Nephron (organoid): ENCODE measurements at regions not wholly inside any gene's neighbourhood (a gene's known extent, or its start where the extent isn't known, plus 50 kb on each side); places are given as distances from the start of the nearest gene placed in this dataset.

Source experiments
- H3K27ac Mint-ChIP-seq, 3 experiments: 2 replicates each; pipeline ENCODE4 v1.8.0; 2020; ENCODE audit warnings: mixed read lengths in 3 of 3, mild to moderate bottlenecking in 2 of 3, moderate library complexity in 1 of 3
- H3K27me3 Mint-ChIP-seq: 2 replicates; pipeline ENCODE4 v1.8.0; 2021; ENCODE audit warnings: low read depth, mild to moderate bottlenecking, moderate library complexity, mixed read lengths
- H3K36me3 Mint-ChIP-seq: 2 replicates; pipeline ENCODE4 v1.8.0; 2020; ENCODE audit warnings: low read depth, mixed read lengths
- H3K4me1 Mint-ChIP-seq: 2 replicates; pipeline ENCODE4 v1.8.0; 2020; ENCODE audit warnings: mixed read lengths
- H3K4me3 Mint-ChIP-seq, 3 experiments: 2 replicates each; pipeline ENCODE4 v1.8.0; 2020; ENCODE audit warnings: mild to moderate bottlenecking in 3 of 3, mixed read lengths in 3 of 3, moderate library complexity in 2 of 3
- H3K9me3 Mint-ChIP-seq: 2 replicates; pipeline ENCODE4 v1.8.0; 2020; ENCODE audit warnings: mixed read lengths
- TF ChIP-seq, protein P1 (sequence below), 3 experiments: fragments of 200-600 bp; sonication (generic); IDR thresholded peaks; one replicate each; pipeline ENCODE4 v1.5.0; 2021; ENCODE audit warnings: antibody characterized with exemption in 3 of 3; ENCODE audit not compliant: unreplicated experiment in 3 of 3

- Mint-ChIP-seq H3K27me3 (peaks cover 45% of the 10 kb centered on the region), H3K9me3 (peaks cover 5% of the 10 kb centered on the region), H3K4me1 (peaks cover 15% of the 10 kb centered on the region), H3K27ac (no peak overlapping the region), H3K36me3 (no peaks in the 10 kb centered on the region), H3K4me3 (no peak overlapping the region)
- TF ChIP-seq, protein P1, sequence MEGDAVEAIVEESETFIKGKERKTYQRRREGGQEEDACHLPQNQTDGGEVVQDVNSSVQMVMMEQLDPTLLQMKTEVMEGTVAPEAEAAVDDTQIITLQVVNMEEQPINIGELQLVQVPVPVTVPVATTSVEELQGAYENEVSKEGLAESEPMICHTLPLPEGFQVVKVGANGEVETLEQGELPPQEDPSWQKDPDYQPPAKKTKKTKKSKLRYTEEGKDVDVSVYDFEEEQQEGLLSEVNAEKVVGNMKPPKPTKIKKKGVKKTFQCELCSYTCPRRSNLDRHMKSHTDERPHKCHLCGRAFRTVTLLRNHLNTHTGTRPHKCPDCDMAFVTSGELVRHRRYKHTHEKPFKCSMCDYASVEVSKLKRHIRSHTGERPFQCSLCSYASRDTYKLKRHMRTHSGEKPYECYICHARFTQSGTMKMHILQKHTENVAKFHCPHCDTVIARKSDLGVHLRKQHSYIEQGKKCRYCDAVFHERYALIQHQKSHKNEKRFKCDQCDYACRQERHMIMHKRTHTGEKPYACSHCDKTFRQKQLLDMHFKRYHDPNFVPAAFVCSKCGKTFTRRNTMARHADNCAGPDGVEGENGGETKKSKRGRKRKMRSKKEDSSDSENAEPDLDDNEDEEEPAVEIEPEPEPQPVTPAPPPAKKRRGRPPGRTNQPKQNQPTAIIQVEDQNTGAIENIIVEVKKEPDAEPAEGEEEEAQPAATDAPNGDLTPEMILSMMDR (IDR thresholded peaks at IDR 0.05; ENCODE audit: unreplicated experiment in 3 of 3): no peak
Observed at GRCh38 chr2:15772086-15772595, 168.2 kb upstream of the MYCN start.

DNA sequence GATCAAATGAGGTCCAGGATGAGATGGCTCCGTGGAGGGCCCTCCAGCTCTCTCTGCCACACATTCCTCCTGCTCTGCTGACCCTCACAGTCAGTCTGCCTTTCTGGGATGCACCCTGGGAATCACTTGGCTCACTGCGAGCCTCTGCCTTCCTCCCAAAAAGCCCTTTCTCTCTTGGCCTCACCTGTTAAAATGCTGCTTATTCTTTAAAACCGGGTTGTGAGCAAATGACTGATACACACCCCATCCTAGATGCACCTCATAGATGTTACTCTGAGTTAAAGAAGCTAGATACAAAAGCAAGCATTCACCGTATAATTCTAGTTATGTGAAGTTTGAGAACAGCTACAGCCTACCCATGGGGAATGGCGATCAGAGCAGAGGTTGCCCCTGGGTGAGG lies 167.7 kb upstream of the MYCN start:
- Mint-ChIP-seq H3K27ac (no peak overlapping the region), H3K4me1 (peaks cover 15% of the 10 kb centered on the region), H3K36me3 (no peaks in the 10 kb centered on the region), H3K9me3 (peaks cover 5% of the 10 kb centered on the region), H3K4me3 (no peak overlapping the region), H3K27me3 (peaks cover 44% of the 10 kb centered on the region)
- TF ChIP-seq, protein P1 (IDR thresholded peaks at IDR 0.05; ENCODE audit: unreplicated experiment in 3 of 3): no peak

GRCh38 chr2:15773204-15773603 lies 167.1 kb upstream of the MYCN start:
- H3K27me3 Mint-ChIP-seq: peaks cover 42% of the 10 kb centered on the region

GRCh38 chr2:15773846-15774245 lies 166.5 kb upstream of the MYCN start:
- Mint-ChIP-seq H3K4me1 (peaks cover 6% of the 10 kb centered on the region), H3K4me3 (no peak overlapping the region), H3K27me3 (peaks cover 40% of the 10 kb centered on the region)

More at GRCh38 chr2:15773204-15773603, 167.1 kb upstream of the MYCN start:
- TF ChIP-seq, protein P1 (IDR thresholded peaks at IDR 0.05; ENCODE audit: unreplicated experiment in 3 of 3): no peak
- peaks cover 13% of the 10 kb centered on the region for H3K4me1 Mint-ChIP-seq
- H3K36me3 Mint-ChIP-seq: no peaks in the 10 kb centered on the region
- peaks cover 5% of the 10 kb centered on the region for H3K9me3 Mint-ChIP-seq
- no peak overlapping the region for H3K27ac Mint-ChIP-seq
- H3K4me3 Mint-ChIP-seq: no peak overlapping the region

DNA sequence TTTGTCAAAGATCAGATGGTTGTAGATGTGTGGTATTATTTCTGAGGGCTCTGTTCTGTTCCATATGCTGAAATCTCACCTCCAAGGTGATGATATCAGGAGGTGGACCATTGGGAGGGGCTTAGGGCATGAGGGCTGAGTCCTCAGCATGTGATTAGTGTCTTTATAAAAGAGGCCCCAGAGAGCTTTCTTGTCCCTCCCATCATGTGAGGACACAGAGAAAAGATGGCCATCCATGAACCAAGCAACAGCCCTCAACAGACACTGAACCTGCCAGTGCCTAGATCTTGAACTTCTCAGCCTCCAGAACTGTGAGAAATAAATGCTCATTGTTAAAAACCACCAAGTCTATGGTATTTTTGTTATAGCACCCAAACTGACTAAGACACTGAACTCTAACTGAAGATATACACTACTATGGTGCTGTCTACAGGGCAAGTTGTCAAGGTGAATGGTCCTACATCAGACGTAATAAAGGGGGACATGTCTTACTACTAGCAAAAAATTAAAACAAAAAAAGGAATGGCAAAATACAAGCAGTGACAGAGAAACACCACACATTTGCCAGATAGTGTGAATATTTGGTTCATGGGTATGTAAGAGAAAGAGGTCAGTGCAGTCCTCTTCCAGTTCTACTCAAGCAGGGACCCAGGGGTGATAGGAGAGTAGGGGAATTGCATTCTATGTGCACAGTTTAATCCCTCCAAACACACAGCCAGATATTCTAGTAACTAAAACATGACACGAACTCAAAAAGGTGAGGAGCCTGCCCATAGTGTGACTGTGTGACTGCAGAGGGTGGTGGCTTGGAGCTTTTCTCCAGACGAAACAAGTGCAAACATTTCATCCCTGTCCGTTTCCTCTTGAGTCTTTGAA lies 164.4 kb upstream of the MYCN start:
- no peaks in the 10 kb centered on the region for H3K4me1 Mint-ChIP-seq
- no peaks in the 10 kb centered on the region for H3K36me3 Mint-ChIP-seq
- TF ChIP-seq, protein P1 (IDR thresholded peaks at IDR 0.05; ENCODE audit: unreplicated experiment in 3 of 3): no peak
- peaks cover 5% of the 10 kb centered on the region for H3K9me3 Mint-ChIP-seq
- no peak overlapping the region for H3K4me3 Mint-ChIP-seq
- H3K27ac Mint-ChIP-seq: no peak overlapping the region
- peaks cover 33% of the 10 kb centered on the region for H3K27me3 Mint-ChIP-seq

More at GRCh38 chr2:15773846-15774245, 166.5 kb upstream of the MYCN start:
- peaks cover 5% of the 10 kb centered on the region for H3K9me3 Mint-ChIP-seq
- TF ChIP-seq, protein P1 (IDR thresholded peaks at IDR 0.05; ENCODE audit: unreplicated experiment in 3 of 3): no peak
- no peak overlapping the region for H3K27ac Mint-ChIP-seq
- H3K36me3 Mint-ChIP-seq: no peaks in the 10 kb centered on the region

DNA sequence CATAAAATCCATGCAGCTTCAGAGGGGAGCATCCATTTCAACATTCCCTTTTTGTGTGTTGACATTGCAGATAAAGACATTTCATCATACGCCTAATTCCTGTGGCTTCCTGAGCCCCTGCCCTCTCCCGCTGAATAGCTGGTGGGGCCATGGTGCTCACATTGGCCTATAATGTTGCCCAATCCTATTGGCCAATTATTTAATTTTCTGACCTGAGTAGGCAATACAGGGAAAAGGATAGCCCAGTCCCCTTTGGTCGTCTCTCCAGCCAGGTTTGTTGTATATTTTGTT lies 163.8 kb upstream of the MYCN start:
- H3K27ac Mint-ChIP-seq: no peak overlapping the region
- H3K4me3 Mint-ChIP-seq: no peak overlapping the region
- TF ChIP-seq, protein P1 (IDR thresholded peaks at IDR 0.05; ENCODE audit: unreplicated experiment in 3 of 3): no peak
- H3K9me3 Mint-ChIP-seq: peaks cover 5% of the 10 kb centered on the region
- H3K4me1 Mint-ChIP-seq: peaks cover 2% of the 10 kb centered on the region
- H3K27me3 Mint-ChIP-seq: peaks cover 39% of the 10 kb centered on the region
- no peaks in the 10 kb centered on the region for H3K36me3 Mint-ChIP-seq
